Activated CD8-positive, alpha-beta T cell treated with anti-CD3 and anti-CD28 coated beads for 36 hours (primary cell): ENCODE measurements at regions not wholly inside any gene's neighbourhood (a gene's known extent, or its start where the extent isn't known, plus 50 kb on each side); places are given as distances from the start of the nearest gene placed in this dataset.

Source experiments
- ATAC-seq: fragments of 200-7000 bp; cut with Tn5 transposase; one replicate; pipeline ENCODE4 v1.10.0; 2021; ENCODE audit warnings: mild to moderate bottlenecking, moderate library complexity
- CTCF ChIA-PET: fragments of 350-600 bp; sonication (Branson Sonifier 250); formaldehyde crosslinking; loops from one replicate; lab custom pipeline; 2021; ENCODE audit warnings: antibody characterized with exemption; lab: Charles Lee
- POLR2A ChIA-PET: fragments of 350-600 bp; sonication (Branson Sonifier 250); formaldehyde crosslinking; loops from one replicate; lab custom pipeline; 2021; ENCODE audit warnings: antibody characterized with exemption; lab: Charles Lee
- DNase-seq: peaks from one replicate; pipeline ENCODE4 v3.0.0-alpha.2; 2020
- H3K27ac Mint-ChIP-seq: one replicate; pipeline ENCODE4 v1.8.0; 2021; ENCODE audit warnings: mild to moderate bottlenecking, mixed read lengths
- H3K27me3 Mint-ChIP-seq: one replicate; pipeline ENCODE4 v1.8.0; 2021; ENCODE audit warnings: mixed read lengths
- H3K36me3 Mint-ChIP-seq: one replicate; pipeline ENCODE4 v1.8.0; 2021; ENCODE audit warnings: low read depth, mixed read lengths
- H3K4me1 Mint-ChIP-seq: one replicate; pipeline ENCODE4 v1.8.0; 2021; ENCODE audit warnings: low read depth, mixed read lengths
- H3K4me3 Mint-ChIP-seq: one replicate; pipeline ENCODE4 v1.8.0; 2021; ENCODE audit warnings: mild to moderate bottlenecking, moderate library complexity, mixed read lengths
- H3K9me3 Mint-ChIP-seq: one replicate; pipeline ENCODE4 v1.8.0; 2021; ENCODE audit warnings: mixed read lengths
- CTCF ChIP-seq: fragments of 200-600 bp; IDR thresholded peaks from one replicate; pipeline ENCODE4 v1.8.0; 2022; ENCODE audit warnings: antibody characterized with exemption, mild to moderate bottlenecking
- intact Hi-C: fragments of 100-400 bp; cut with micrococcal nuclease; formaldehyde crosslinking; loops from one replicate; pipeline ENCODE4 v1.10.0; 2022

- intact Hi-C loops: no loop called here
- no peaks in the 10 kb centered on the region for H3K9me3 Mint-ChIP-seq
- TF ChIP-seq CTCF: no peak
- no peak overlapping the region for H3K4me3 Mint-ChIP-seq
- peaks cover 7% of the 10 kb centered on the region for H3K27me3 Mint-ChIP-seq
- H3K36me3 Mint-ChIP-seq: no peaks in the 10 kb centered on the region
- DNase-seq (no peak), ATAC-seq (no peak)
- ChIA-PET POLR2A (no interaction called here), CTCF (interaction anchor here (1.7 kb wide), 1 partner anchor 167 kb away, joined by 3 read pairs; no protein-coding TSS in a partner anchor)
- H3K4me1 Mint-ChIP-seq: peaks cover 24% of the 10 kb centered on the region
- no peak overlapping the region for H3K27ac Mint-ChIP-seq
Observed at GRCh38 chr3:197424266-197424665, 125.9 kb upstream of the DLG1 start.

- peaks cover 16% of the 10 kb centered on the region for H3K4me1 Mint-ChIP-seq
- no peak for TF ChIP-seq CTCF
- ATAC-seq: no peak
Observed at GRCh38 chr3:197423376-197423775, 125.0 kb upstream of the DLG1 start.

GRCh38 chr3:197422506-197422905, 124.1 kb upstream of the DLG1 start:
- peaks cover 9% of the 10 kb centered on the region for H3K27me3 Mint-ChIP-seq
- ATAC-seq (no peak), DNase-seq (no peak)
- no peak overlapping the region for H3K4me3 Mint-ChIP-seq
- H3K4me1 Mint-ChIP-seq: peaks cover 10% of the 10 kb centered on the region
- no peaks in the 10 kb centered on the region for H3K9me3 Mint-ChIP-seq
- no peak for TF ChIP-seq CTCF
- intact Hi-C loops: no loop called here
- no peaks in the 10 kb centered on the region for H3K36me3 Mint-ChIP-seq
- CTCF ChIA-PET: interaction anchor here (1.1 kb wide), 1 partner anchor 235 kb away, joined by 3 read pairs; no protein-coding TSS in a partner anchor
- no peak overlapping the region for H3K27ac Mint-ChIP-seq
- POLR2A ChIA-PET: interaction anchor here (0.7 kb wide), 1 partner anchor 65 kb away, joined by 3 read pairs; no protein-coding TSS in a partner anchor

More at GRCh38 chr3:197423376-197423775, 125.0 kb upstream of the DLG1 start:
- Mint-ChIP-seq H3K27me3 (peaks cover 9% of the 10 kb centered on the region), H3K4me3 (no peak overlapping the region), H3K27ac (no peak overlapping the region), H3K36me3 (no peaks in the 10 kb centered on the region), H3K9me3 (no peaks in the 10 kb centered on the region)
- CTCF ChIA-PET: interaction anchor here (0.9 to 1.7 kb wide), 2 partner anchors 15 to 166 kb away, joined by 3 read pairs; no protein-coding TSS in a partner anchor
- POLR2A ChIA-PET: no interaction called here
- intact Hi-C loops: no loop called here
- DNase-seq: no peak

GRCh38 chr3:197421021-197421420, 122.6 kb upstream of the DLG1 start:
- Mint-ChIP-seq H3K4me3 (no peak overlapping the region), H3K27ac (no peak overlapping the region), H3K9me3 (no peaks in the 10 kb centered on the region), H3K4me1 (peaks cover 8% of the 10 kb centered on the region), H3K27me3 (peaks cover 9% of the 10 kb centered on the region), H3K36me3 (no peaks in the 10 kb centered on the region)
- ChIA-PET CTCF (no interaction called here), POLR2A (interaction anchor here (1.1 kb wide), 1 partner anchor 26 kb away, joined by 4 read pairs; no protein-coding TSS in a partner anchor)
- intact Hi-C loops: no loop called here
- DNase-seq: no peak
- TF ChIP-seq CTCF: no peak
- ATAC-seq: no peak

- intact Hi-C loops: no loop called here
- Mint-ChIP-seq H3K9me3 (no peaks in the 10 kb centered on the region), H3K27ac (no peak overlapping the region), H3K4me1 (peaks cover 8% of the 10 kb centered on the region), H3K36me3 (no peaks in the 10 kb centered on the region), H3K4me3 (no peak overlapping the region), H3K27me3 (peaks cover 9% of the 10 kb centered on the region)
- DNase-seq (no peak), ATAC-seq (no peak)
- ChIA-PET POLR2A (interaction anchor here (0.7 to 1.1 kb wide), 2 partner anchors 26 to 1650 kb away, joined by 3 to 4 read pairs; no protein-coding TSS in a partner anchor), CTCF (no interaction called here)
- no peak for TF ChIP-seq CTCF
Observed at GRCh38 chr3:197420566-197420965, 122.2 kb upstream of the DLG1 start.
